HEK293T (cell line): ENCODE measurements at regions not wholly inside any gene's neighbourhood (a gene's known extent, or its start where the extent isn't known, plus 50 kb on each side); places are given as distances from the start of the nearest gene placed in this dataset.

Experiments
- BHLHE40 ChIP-seq: fragments of 450-650 bp; IDR thresholded peaks from 2 replicates; pipeline ENCODE4 v1.6.1; 2016; ENCODE audit warnings: mild to moderate bottlenecking, moderate library complexity, borderline replicate concordance
- ELF4 ChIP-seq: fragments of 450-650 bp; IDR thresholded peaks from 2 replicates; pipeline ENCODE4 v1.6.1; 2017; ENCODE audit warnings: antibody characterized with exemption
- FOXM1 ChIP-seq: fragments of 450-650 bp; IDR thresholded peaks from 2 replicates; pipeline ENCODE4 v1.6.1; 2017; ENCODE audit warnings: mild to moderate bottlenecking, borderline replicate concordance
- LEF1 ChIP-seq: fragments of 450-650 bp; IDR thresholded peaks from 2 replicates; pipeline ENCODE4 v1.6.1; 2017; ENCODE audit warnings: mild to moderate bottlenecking, borderline replicate concordance
- NFRKB ChIP-seq: fragments of 450-650 bp; IDR thresholded peaks from 2 replicates; pipeline ENCODE4 v1.6.1; 2016; ENCODE audit warnings: mild to moderate bottlenecking, moderate library complexity
- PKNOX1 ChIP-seq: fragments of 450-650 bp; IDR thresholded peaks from 2 replicates; pipeline ENCODE4 v1.6.1; 2016
- SP1 ChIP-seq: fragments of 450-650 bp; IDR thresholded peaks from 2 replicates; pipeline ENCODE4 v1.6.1; 2017

- no peak for TF ChIP-seq NFRKB
- TF ChIP-seq LEF1, result no peak
- no peak for TF ChIP-seq ELF4
- TF ChIP-seq BHLHE40, result no peak
- no peak for TF ChIP-seq FOXM1
- TF ChIP-seq SP1, result no peak
- TF ChIP-seq PKNOX1, result no peak; the same call in 1 of the 2 replicates
Measured at GRCh38 chr3:23094890-23095462, 108.2 kb upstream of the UBE2E2 start.
